Ovary (tissue), 7 donors: ENCODE measurements at regions not wholly inside any gene's neighbourhood (a gene's known extent, or its start where the extent isn't known, plus 50 kb on each side); places are given as distances from the start of the nearest gene placed in this dataset.

Experiments
- DNase-seq, 5 donors: peaks; one replicate each; pipeline ENCODE4 v3.0.0-alpha.2; 2019 to 2020
- H3K27ac ChIP-seq, 2 donors: fragments of 200-600 bp; one replicate each; pipeline versions ENCODE4 v1.5.1 to v1.8.0; 2019 to 2022
- H3K27me3 ChIP-seq: fragments of 200-600 bp; one replicate; pipeline ENCODE4 v1.8.0; 2022
- H3K36me3 ChIP-seq: fragments of 200-600 bp; sonication (generic); one replicate; pipeline ENCODE4 v1.5.1; 2019
- H3K4me1 ChIP-seq: one replicate; pipeline ENCODE4 v1.8.1; 2013; ENCODE audit warnings: mild to moderate bottlenecking, moderate library complexity; ENCODE audit not compliant: insufficient read depth
- H3K4me3 ChIP-seq: fragments of 200-600 bp; sonication (generic); one replicate; pipeline ENCODE4 v1.5.1; 2017
- H3K9me3 ChIP-seq, 2 donors: fragments of 200-600 bp in 1 of 2; sonication (generic) in 1 of 2; one replicate each; pipeline versions ENCODE4 v1.5.1 to v1.8.1; 2013 to 2019; ENCODE audit warnings: mild to moderate bottlenecking in 1 of 2, moderate library complexity in 1 of 2
- EP300 ChIP-seq: sonication (generic); formaldehyde crosslinking; IDR thresholded peaks from one replicate; pipeline ENCODE4 v1.6.1; 2017; ENCODE audit warnings: antibody characterized with exemption
- POLR2A ChIP-seq: fragments of 450-650 bp; IDR thresholded peaks from one replicate; pipeline ENCODE4 v1.6.1; 2017; ENCODE audit warnings: antibody characterized with exemption, mild to moderate bottlenecking, moderate library complexity
- WGBS, 3 donors: extraction: QIAGEN DNeasy Blood & Tissue Kit in 1 of 3; methylation state at CpG; one replicate each; pipeline versions ENCODE4 v1.1.5 to v1.1.7; 2013 to 2017; 5-methylcytosine and 5-hydroxymethylcytosine counted together
- intact Hi-C, 4 donors: fragments of 100-400 bp; cut with DNase I; formaldehyde crosslinking; loops; one replicate each; pipeline versions ENCODE4 v1.11.0 to v1.15.1; 2022 to 2023
- TF ChIP-seq, protein P1 (sequence below), 3 donors: fragments of 450-650 bp in 2 of 3; fragments of 200-600 bp in 1 of 3; IDR thresholded peaks; one replicate each; pipeline versions ENCODE4 v1.5.1 to v1.8.0; 2016 to 2022; ENCODE audit warnings: antibody characterized with exemption in 3 of 3, mild to moderate bottlenecking in 1 of 3
- donor health status: DM: no; HTN: no; CAD: no; lungs with moderate emphysema.
- donor health status: DM: no; HTN: no; CAD: no.
- donor health status: Bipolar disorder and iron deficiency.
- donor health status: DM: no; HTN: no; CAD: no.
- donor health status: DM: yes; HTN: yes; CAD: no.

DNA sequence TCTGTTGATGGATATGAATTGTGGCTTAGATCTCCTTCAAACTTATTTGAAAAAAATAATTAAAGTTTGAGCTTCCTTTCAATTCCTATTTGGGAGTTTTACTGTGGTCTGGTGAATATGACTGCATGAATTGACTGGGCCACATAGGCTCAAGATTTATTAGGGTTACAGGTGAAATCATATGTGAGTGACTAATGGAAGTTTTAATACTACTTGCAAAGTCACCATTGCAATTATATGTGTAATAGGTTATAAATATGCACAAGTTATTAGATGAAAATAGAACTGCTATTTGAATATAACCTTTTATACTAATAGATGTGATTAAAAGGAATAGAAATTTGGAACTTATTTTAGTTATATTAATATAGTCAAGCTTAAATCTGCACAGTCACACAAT lies 712.1 kb upstream of the MMS22L start:
- Histone ChIP-seq H3K9me3 (no peaks in the 10 kb centered on the region), H3K36me3 (no peaks in the 10 kb centered on the region), H3K27me3 (no peaks in the 10 kb centered on the region), H3K4me1 (no peaks in the 10 kb centered on the region), H3K4me3 (no peak overlapping the region), H3K27ac (no peak overlapping the region)
- TF ChIP-seq EP300: no peak
- TF ChIP-seq POLR2A: no peak
- TF ChIP-seq, protein P1, sequence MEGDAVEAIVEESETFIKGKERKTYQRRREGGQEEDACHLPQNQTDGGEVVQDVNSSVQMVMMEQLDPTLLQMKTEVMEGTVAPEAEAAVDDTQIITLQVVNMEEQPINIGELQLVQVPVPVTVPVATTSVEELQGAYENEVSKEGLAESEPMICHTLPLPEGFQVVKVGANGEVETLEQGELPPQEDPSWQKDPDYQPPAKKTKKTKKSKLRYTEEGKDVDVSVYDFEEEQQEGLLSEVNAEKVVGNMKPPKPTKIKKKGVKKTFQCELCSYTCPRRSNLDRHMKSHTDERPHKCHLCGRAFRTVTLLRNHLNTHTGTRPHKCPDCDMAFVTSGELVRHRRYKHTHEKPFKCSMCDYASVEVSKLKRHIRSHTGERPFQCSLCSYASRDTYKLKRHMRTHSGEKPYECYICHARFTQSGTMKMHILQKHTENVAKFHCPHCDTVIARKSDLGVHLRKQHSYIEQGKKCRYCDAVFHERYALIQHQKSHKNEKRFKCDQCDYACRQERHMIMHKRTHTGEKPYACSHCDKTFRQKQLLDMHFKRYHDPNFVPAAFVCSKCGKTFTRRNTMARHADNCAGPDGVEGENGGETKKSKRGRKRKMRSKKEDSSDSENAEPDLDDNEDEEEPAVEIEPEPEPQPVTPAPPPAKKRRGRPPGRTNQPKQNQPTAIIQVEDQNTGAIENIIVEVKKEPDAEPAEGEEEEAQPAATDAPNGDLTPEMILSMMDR (IDR thresholded peaks at IDR 0.05): no peak
- intact Hi-C loops: no loop called here
- no peak for DNase-seq

DNA sequence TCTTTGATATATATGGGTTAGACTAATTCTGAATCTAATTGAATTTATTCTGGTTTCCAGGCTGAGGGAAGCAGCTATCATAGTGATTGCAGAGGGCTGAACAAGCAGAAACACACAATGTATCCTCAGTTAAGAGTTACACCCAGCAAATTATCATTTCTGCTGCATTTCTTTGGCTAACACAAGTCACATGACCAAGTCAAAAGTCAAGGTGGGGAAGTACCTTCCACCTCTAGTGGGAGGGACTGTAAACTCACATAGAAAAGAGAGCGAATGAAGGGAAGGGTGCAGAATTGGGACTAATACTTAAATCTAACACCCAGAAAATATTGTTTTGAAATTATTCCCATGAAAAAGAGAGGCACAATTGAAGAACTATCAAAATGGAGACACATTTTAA lies 719.7 kb upstream of the MMS22L start:
- no peak overlapping the region for H3K4me3 ChIP-seq
- DNase-seq: no peak
- TF ChIP-seq, protein P1 (IDR thresholded peaks at IDR 0.05): no peak
- TF ChIP-seq EP300: no peak
- no peaks in the 10 kb centered on the region for H3K27me3 ChIP-seq
- no peaks in the 10 kb centered on the region for H3K4me1 ChIP-seq
- no peaks in the 10 kb centered on the region for H3K9me3 ChIP-seq
- no peak overlapping the region for H3K27ac ChIP-seq
- H3K36me3 ChIP-seq: no peaks in the 10 kb centered on the region
- 92 to 100% (median 100%) methylated on average over 1 of the region's 1 CpG for WGBS, 3 donors
- intact Hi-C loops: no loop called here

DNA sequence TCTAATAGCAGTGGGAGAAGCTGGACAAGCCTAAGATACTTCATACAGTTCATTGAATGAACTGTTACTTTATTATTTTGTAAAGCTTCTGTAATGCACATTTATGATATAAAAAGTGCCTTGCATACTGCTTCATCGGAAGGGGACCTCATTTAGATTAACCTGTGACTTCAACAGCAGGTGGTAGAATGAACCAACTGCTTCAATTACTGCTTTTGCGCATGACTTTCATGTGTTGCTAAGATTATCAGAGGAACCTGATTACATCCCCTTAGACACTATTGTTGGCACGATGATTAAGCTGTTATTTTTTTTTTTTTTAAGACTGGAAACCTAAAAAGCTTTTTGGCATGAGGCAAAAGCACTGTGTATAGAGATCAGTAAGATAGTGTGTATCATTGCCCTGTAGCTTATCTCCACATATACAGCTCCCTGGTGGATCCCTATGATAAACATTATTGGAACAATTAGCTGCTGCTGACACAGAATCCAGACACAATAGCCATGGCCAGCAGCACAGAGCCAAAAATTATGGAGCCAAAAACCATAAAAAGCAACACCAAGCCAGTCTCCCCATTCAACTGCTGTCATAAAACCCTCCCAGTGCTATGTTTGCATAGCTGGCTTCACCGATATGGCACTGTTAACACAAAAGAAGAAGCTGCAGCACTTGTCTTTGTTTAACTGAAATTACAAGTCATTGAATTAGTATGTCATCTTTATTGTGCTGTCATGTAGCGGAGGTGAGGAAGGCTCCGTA lies 731.6 kb upstream of the MMS22L start:
- WGBS, 3 donors: 62 to 68% (median 62%) methylated on average over 6 of the region's 6 CpGs
- Histone ChIP-seq H3K9me3 (no peaks in the 10 kb centered on the region), H3K36me3 (no peaks in the 10 kb centered on the region), H3K4me3 (no peak overlapping the region), H3K4me1 (no peaks in the 10 kb centered on the region), H3K27ac (no peak overlapping the region), H3K27me3 (no peaks in the 10 kb centered on the region)
- TF ChIP-seq POLR2A: no peak
- TF ChIP-seq, protein P1 (IDR thresholded peaks at IDR 0.05): no peak
- TF ChIP-seq EP300: no peak
- intact Hi-C loops: no loop called here
- no peak for DNase-seq

DNA sequence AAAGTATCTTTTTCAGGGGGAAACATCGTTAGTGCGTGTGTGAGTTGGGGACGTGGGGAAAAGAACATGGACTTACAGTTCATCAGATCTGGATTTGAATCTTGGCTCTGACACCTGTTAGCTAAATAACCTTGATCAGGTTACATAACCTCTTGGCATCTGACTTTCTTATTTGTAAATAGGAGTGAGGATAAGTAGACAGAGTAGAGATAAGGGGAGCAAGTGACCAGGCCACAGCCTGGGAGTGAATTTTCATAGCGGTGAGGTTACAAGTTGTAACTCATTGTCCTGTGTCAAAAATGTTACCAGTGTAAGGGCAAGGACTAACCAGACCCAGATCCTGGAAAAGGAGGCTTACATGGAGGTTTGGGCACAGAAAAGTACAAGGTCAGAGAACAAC lies 733.5 kb upstream of the MMS22L start:
- no peaks in the 10 kb centered on the region for H3K9me3 ChIP-seq
- no peaks in the 10 kb centered on the region for H3K4me1 ChIP-seq
- no peaks in the 10 kb centered on the region for H3K27me3 ChIP-seq
- TF ChIP-seq POLR2A: no peak
- no peak for TF ChIP-seq EP300
- TF ChIP-seq, protein P1 (IDR thresholded peaks at IDR 0.05): no peak
- 66 to 76% (median 74%) methylated on average over 4 of the region's 4 CpGs for WGBS, 3 donors
- H3K4me3 ChIP-seq: no peak overlapping the region
- intact Hi-C loops: no loop called here
- no peak for DNase-seq
- no peaks in the 10 kb centered on the region for H3K36me3 ChIP-seq
- no peak overlapping the region for H3K27ac ChIP-seq
